Non-pigmented ciliary epithelial cell (primary cell): ENCODE measurements at regions not wholly inside any gene's neighbourhood (a gene's known extent, or its start where the extent isn't known, plus 50 kb on each side); places are given as distances from the start of the nearest gene placed in this dataset.
A peak's percentile ranks its signal among the peaks of the same experiment; 100 is the strongest.
"Not testable (repeated sequence)": the region's sequence is repeated elsewhere in the genome, so short reads cannot be mapped to it uniquely, and the experiment has no call there.

ENCODE experiments used
- DNase-seq: peaks from one replicate; pipeline ENCODE4 v3.0.0-alpha.2; 2010; ENCODE audit warnings: low read depth

DNA sequence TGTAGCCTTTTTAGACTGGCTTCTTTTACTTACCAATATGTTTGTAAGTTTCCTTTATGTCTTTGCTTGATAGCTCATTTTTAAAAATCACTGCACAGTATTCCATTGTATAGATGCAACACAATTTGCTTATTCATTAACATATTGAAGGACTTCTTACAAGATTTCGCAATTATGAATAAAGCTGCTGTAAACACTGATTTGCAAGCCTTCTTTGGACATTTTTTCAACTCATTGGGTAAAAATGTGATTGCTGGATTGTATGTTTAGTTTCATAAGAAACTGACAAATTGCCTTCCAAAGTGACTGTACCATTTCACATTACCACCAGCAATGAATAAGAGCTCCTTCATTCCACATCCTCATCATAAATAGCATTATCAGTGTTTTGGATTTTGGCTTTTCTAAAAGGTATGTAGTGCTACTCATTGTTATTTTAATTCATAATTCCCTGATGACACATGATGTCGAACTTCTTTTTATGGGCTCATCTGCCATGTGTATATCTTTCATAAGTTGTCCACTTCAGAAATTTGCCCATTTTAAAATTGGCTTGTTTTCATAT, 80.7 kb downstream of the TFAP2B start:
- DNase-seq, result peak; percentile 3

- no peak for DNase-seq
These were observed 83.6 kb downstream of the TFAP2B start for GRCh38 chr6:50902260-50902659.

DNA sequence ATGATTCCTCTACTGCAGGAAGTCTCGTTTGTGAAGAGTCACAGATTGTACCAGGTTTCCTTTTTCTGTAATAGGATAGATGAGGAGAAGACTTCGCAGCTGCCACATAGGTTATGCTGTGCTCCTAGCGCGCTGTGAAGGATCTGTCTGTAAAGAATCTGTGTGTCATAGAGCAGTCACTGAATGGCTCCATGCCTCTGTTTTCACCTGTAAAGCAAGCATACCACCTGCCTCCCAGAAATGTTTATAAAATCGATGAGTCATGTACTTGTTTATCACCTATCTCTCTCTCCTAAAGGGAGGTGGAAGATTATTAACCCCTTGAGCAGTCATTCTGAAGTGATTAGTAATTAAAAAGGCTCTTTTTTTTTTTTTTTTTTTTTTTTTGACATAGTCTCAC, 86.6 kb downstream of the TFAP2B start:
- no peak for DNase-seq

- no peak for DNase-seq
These were observed 88.9 kb downstream of the TFAP2B start for GRCh38 chr6:50907565-50907964.

DNA sequence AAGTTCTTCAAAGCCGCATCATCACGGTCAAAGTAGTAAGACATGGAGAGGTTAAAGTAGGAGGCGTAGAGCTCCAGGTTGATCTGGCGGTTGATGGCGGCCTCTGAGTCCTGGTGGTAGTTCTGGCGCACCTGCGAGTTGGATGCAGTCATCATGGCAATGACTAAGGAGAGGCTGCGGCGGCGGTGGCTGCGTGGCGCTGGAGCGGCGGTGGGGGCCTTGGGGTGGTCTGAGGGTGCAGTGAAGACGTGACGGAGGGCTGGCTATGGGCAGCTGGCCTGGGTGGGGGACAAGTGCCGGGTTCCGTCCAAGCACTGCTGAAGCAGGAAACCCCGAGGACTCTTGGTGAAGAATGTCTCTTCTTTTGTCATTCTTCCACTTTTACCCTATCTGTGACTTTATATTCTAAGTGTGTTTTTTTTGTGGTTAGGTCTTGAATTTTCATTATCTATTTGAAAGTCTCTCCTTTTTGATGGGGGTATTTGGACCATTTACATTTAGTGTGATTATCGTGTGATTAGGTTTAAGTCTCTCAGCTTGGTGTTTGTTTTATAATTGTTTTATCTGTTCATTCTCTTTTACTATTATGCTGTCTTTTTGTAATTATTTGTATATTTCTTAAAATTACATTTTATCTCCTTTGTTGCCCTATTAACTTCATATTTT, 94.6 kb downstream of the TFAP2B start:
- DNase-seq, result no peak

- DNase-seq, result not testable (repeated sequence)
These were observed 102.7 kb downstream of the TFAP2B start for GRCh38 chr6:50921378-50921777.

DNA sequence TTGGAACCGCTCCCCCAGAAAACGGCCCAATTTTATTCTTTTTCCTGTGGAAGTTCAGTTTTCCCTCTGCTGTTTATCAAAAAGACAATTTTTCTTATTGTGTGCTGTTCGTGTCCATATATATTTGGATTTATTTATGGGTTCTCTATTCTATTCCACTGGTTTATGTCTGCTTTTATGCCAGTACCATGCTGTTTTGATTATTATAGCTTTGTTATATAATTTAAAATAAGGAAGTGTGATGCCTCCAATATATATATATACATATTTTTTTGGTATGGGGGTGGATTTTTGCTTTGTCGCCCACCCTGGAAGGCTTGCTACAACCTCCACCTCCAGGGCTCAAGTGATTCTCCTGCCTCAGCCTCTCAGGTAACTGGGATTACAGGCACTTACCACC, 103.3 kb downstream of the TFAP2B start:
- DNase-seq, result no peak

GRCh38 chr6:50922579-50923525, 104.2 kb downstream of the TFAP2B start:
- DNase-seq, result peak; percentile 35

- DNase-seq, result no peak
These were observed 106.1 kb downstream of the TFAP2B start for GRCh38 chr6:50924758-50925157.

DNA sequence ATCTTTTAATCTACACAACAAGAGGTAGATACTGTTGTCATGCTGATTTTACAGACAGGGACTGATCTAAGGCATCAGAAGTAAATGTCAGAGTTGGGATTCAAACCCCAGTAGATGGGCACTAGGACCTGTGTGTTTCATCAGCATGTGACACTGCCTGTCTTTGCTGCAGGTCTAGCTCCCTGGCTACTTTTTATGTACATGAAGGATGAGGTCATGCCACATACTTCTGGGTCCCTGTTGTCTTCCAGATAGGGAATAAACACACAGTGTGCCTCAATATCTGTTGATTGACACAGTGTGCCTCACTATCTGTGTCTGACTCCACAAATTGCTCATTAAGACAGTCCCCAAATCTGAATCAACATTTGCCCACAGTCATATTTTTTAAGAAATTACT, 106.9 kb downstream of the TFAP2B start:
- DNase-seq, result no peak

DNA sequence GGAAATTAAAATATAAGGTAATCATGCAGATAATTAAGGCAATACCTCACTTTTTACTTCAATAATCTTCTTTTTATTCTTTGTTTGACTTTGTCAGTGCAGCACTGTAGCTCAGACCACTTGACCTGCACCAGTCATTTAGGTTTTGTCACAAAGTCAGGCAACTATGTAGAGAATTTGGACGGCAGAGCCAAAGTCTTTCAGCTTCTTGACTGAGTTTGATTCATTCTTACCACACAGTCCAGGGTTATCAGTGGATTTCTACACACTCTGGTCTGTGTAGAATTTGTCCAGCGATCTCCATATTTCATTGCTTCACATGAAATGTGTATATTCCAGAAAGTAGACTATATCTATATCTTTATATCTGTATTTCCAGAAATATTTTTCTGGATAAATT, 107.3 kb downstream of the TFAP2B start:
- no peak for DNase-seq

DNA sequence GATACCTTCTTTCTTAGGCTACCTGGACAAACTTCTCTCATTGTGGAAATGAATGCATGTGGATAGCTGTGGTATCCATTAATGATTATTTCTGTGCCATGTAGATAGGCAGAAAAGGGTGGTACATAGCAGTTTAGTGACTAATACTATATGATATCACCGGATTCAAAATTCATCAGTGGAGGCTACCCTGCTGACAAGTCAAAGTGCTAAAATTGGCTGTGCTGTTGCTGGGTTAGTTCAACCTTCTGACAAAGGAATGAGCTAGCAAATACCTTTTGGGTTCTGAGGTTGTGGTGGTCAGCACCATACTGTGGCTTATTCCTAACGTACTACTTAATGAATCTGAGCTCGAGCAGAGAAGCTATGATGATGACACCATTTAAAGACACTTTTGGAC, 109.1 kb downstream of the TFAP2B start:
- DNase-seq, result peak; percentile 77

DNA sequence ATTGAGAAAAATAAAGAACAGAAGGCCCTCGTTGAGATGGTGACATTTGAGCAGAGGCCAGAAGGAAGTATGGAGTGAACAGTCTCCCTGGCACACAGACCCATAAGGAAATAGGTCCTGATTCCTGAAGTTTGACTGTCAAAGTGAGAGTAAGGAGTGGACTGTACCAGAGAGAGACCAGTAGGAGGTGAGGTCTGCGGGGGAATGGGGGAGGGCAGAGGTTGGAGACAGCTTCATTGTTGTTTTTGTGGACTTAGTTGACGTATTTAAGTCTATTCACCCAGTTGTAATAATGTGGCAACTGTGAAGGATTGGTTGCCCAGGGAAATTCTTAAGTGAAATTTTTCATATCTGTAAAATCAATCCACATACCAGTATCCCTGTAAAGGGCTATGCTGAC, 110.7 kb downstream of the TFAP2B start:
- DNase-seq, result no peak

DNA sequence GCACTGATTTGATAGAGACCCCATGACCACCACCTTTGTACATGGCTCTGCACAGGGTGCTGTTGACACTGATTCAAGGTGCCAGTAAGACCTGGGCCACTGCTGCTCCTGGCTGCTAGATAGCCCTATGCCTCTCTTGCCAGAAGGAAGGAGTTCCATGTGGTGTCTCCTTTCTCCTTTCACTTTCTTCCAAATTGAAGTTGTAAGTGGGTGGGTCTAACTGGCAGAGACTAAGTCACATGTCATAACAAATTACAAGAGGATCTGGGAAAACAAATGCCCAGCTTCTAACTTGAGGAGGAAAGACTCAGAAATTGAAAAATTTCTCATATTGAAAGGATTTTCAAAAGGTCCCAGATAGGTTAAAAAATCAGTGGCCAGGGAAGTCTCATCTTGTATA, 116.8 kb downstream of the TFAP2B start:
- no peak for DNase-seq

- no peak for DNase-seq
These were observed 117.6 kb downstream of the TFAP2B start for GRCh38 chr6:50936277-50936681.

GRCh38 chr6:50939931-50940330, 121.3 kb downstream of the TFAP2B start:
- no peak for DNase-seq

GRCh38 chr6:50945789-50946188, 127.1 kb downstream of the TFAP2B start:
- DNase-seq, result no peak

- DNase-seq, result no peak
These were observed 133.6 kb downstream of the TFAP2B start for GRCh38 chr6:50952092-50952907.

DNA sequence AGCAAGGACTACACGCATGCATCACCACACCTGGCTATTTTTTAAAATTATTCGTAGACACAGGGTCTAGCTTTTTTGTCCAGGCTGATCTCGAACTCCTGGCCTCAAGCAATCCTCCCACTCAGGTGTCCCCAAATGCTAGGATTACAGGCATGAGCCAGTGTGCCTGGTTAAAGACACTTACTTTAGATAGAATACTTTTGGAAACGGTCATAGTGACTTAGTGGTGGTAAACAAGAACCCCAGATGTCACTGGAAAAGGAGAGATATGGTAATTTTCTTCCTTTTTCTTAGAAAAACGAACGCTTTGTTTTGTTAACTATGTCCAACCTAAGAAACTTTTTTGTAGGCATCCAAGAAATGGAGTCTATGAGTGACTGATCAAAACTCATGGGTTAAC, 137.3 kb downstream of the TFAP2B start:
- no peak for DNase-seq

- DNase-seq, result no peak
These were observed 139.6 kb downstream of the TFAP2B start for GRCh38 chr6:50958148-50958697.

DNA sequence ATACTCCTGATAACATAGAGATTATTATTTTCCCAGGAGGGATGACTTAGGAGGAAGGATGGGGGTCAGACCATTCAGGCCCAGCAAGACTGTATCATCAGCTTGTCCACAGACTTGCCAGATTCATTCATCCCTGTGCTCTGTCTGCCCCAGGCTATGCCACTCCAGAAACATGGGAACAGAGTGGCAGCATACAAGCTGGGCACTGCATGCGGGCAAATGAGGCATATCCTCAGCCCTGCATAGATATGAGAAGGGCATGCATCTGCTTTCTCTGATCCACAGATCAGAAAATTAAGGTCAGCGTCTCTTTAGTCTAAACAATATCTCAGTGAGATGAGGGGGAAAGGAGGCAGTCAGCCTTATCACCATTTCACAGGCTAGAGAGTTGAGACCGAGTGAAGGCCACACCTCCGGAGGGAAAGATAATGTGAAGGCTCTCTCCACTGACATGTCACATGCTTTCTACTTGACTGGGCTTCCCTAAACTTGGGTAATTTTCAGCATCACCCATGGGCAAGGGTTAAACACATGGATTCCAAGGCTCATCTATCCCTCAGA, 140.5 kb downstream of the TFAP2B start:
- no peak for DNase-seq

GRCh38 chr6:50961611-50962010, 142.9 kb downstream of the TFAP2B start:
- DNase-seq, result no peak
